ENCODE measurements at regions not wholly inside any gene's neighbourhood (a gene's known extent, or its start where the extent isn't known, plus 50 kb on each side); places are given as distances from the start of the nearest gene placed in this dataset.

DNA sequence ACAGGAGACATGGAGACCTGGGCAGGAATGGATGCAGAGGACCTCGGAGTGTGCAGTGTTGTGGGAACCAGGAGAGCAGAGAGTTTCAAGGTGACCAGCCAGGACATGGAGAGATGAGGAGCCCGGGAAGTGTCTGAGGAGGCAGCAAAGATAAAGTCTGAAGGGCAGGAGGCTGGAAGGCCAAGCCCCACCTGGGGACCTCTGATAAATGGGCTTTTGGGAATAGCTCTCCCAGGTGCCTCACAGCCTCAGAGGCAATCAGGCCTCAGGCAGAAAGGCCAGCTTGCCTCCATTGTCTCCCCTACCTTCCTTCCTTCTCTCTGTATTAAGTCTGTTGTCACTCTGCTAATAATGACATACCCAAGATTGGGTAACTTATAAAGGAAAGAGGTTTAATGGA lies 97.5 kb upstream of the TPM1 start:
- no peak for DNase-seq
- Histone ChIP-seq H3K4me3 (no peak overlapping the region), H3K36me3 (no peaks in the 10 kb centered on the region), H3K27me3 (replicated peaks in 1 of 7) (peaks cover 0 to 31% (median 0%) of the 10 kb centered on the region in 7 donors), H3K4me1 (peaks cover 0 to 20% (median 10%) of the 10 kb centered on the region in 6 donors), H3K9me3 (no peaks in the 10 kb centered on the region), H3K27ac (peak overlapping the region in 1 of 8 donors; percentile 35)
- WGBS, 5 donors, result 80 to 96% (median 83%) methylated on average over 2 of the region's 2 CpGs
- TF ChIP-seq, protein P1, sequence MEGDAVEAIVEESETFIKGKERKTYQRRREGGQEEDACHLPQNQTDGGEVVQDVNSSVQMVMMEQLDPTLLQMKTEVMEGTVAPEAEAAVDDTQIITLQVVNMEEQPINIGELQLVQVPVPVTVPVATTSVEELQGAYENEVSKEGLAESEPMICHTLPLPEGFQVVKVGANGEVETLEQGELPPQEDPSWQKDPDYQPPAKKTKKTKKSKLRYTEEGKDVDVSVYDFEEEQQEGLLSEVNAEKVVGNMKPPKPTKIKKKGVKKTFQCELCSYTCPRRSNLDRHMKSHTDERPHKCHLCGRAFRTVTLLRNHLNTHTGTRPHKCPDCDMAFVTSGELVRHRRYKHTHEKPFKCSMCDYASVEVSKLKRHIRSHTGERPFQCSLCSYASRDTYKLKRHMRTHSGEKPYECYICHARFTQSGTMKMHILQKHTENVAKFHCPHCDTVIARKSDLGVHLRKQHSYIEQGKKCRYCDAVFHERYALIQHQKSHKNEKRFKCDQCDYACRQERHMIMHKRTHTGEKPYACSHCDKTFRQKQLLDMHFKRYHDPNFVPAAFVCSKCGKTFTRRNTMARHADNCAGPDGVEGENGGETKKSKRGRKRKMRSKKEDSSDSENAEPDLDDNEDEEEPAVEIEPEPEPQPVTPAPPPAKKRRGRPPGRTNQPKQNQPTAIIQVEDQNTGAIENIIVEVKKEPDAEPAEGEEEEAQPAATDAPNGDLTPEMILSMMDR (IDR thresholded peaks at IDR 0.05 in 8 of 11, conservative IDR thresholded peaks at IDR 0.05 in 3 of 11), result no peak
- TF ChIP-seq POLR2AphosphoS5 (IDR thresholded peaks at IDR 0.05) (no peak), POLR2A (IDR thresholded peaks at IDR 0.05) (no peak)
- intact Hi-C loops (cut with DNase I; ENCODE audit: low total_unique reads), result no loop called here

DNA sequence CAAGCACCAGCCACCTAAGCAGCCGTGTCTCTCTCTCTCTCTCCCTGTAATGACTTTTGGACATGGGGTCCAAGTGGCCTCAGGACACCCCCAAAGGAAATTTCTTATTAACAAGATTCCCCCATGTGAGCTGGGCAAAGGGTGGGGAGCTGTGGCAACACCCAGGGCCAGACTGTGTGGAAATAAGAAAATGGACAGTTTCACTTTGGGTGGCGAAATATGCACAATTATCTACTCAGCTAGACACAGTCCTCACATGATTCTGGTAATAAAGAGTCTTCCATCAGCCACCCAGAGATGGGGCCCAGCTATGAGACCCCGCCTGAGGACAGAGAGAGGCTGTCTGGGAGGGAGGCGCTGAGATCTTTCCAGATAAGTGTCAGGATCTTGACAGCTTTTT lies 96.8 kb upstream of the TPM1 start:
- Histone ChIP-seq H3K4me1 (peaks cover 0 to 14% (median 5%) of the 10 kb centered on the region in 6 donors), H3K36me3 (no peaks in the 10 kb centered on the region), H3K4me3 (no peak overlapping the region), H3K9me3 (no peaks in the 10 kb centered on the region), H3K27me3 (replicated peaks in 1 of 7) (peaks cover 0 to 38% (median 0%) of the 10 kb centered on the region in 7 donors), H3K27ac (peak overlapping the region in 2 of 8 donors; percentile 15 to 35)
- TF ChIP-seq POLR2A (IDR thresholded peaks at IDR 0.05) (no peak), POLR2AphosphoS5 (IDR thresholded peaks at IDR 0.05) (no peak)
- TF ChIP-seq, protein P1 (IDR thresholded peaks at IDR 0.05 in 8 of 11, conservative IDR thresholded peaks at IDR 0.05 in 3 of 11), result no peak
- 64 to 84% (median 75%) methylated on average over 4 of the region's 4 CpGs for WGBS, 5 donors
- intact Hi-C loops (cut with DNase I; ENCODE audit: low total_unique reads), result no loop called here
- DNase-seq, result no peak

DNA sequence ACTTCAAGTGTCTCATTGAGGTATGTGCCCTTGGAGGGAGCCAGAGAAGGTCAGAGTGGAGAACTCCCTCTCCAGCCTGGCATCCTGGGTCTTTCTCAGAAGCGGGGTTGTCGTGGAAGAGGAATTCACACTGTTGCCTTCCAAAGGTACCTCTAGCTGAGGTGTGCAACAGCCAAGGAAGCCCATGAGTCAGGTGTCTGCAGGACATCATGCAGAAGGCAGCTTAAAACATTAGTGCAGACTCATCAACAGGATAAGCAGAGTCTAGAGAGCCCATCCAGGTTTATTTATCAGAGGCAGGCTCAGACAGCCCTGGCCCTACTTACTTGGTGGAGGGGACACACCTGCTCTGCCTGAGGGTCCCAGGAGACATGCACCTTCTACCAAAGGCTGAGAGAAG lies 95.6 kb upstream of the TPM1 start:
- DNase-seq, result no peak
- intact Hi-C loops (cut with DNase I; ENCODE audit: low total_unique reads), result no loop called here
- H3K27me3 ChIP-seq (replicated peaks in 1 of 7), result peaks cover 0 to 49% (median 0%) of the 10 kb centered on the region in 7 donors
- TF ChIP-seq, protein P1 (IDR thresholded peaks at IDR 0.05 in 8 of 11, conservative IDR thresholded peaks at IDR 0.05 in 3 of 11), result no peak
- TF ChIP-seq POLR2A (IDR thresholded peaks at IDR 0.05), result no peak
- no peak for TF ChIP-seq POLR2AphosphoS5 (IDR thresholded peaks at IDR 0.05)
- peaks cover 0 to 6% (median 0%) of the 10 kb centered on the region in 6 donors for H3K4me1 ChIP-seq
- WGBS, 5 donors, result 93 to 100% (median 97%) methylated on average over 2 of the region's 2 CpGs
- no peak overlapping the region for H3K27ac ChIP-seq
- no peaks in the 10 kb centered on the region for H3K9me3 ChIP-seq
- no peaks in the 10 kb centered on the region for H3K36me3 ChIP-seq
- no peak overlapping the region for H3K4me3 ChIP-seq

DNA sequence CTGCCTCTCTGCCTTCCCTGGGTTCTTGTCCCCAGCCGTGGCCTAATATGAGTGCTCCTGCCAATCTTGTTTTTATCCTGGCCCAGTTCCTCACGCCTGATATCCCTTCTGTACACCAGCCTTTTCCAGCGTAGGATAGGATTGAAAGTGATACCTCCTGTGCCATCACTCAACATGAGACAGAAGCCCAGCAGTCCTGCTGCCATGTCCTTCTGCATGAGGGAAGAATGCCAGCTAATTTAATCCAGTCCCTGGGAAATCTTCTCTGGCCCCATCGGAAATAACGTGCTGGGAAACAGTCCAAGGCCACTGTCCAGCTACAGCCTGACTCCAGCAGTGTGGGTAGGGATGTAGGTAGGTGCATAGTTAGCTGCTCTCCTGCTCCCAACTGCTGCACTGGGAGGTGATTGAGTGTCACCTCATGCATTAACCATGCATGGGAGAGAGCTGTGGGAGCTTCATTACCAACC lies 92.0 kb upstream of the TPM1 start:
- H3K27ac ChIP-seq, result no peak overlapping the region
- 66 to 84% (median 70%) methylated on average over 5 of the region's 5 CpGs for whole genome bisulfite sequencing, 5 donors
- no peak overlapping the region for H3K4me3 ChIP-seq
- no peaks in the 10 kb centered on the region for H3K36me3 ChIP-seq
- no peak for DNase-seq
- TF ChIP-seq POLR2AphosphoS5 (IDR thresholded peaks at IDR 0.05) (no peak), POLR2A (IDR thresholded peaks at IDR 0.05) (no peak)
- TF ChIP-seq, protein P1 (IDR thresholded peaks at IDR 0.05 in 8 of 11, conservative IDR thresholded peaks at IDR 0.05 in 3 of 11), result no peak
- no peaks in the 10 kb centered on the region for H3K9me3 ChIP-seq
- peaks cover 0 to 68% (median 5%) of the 10 kb centered on the region in 7 donors for H3K27me3 ChIP-seq (replicated peaks in 1 of 7)
- peaks cover 0 to 6% (median 0%) of the 10 kb centered on the region in 6 donors for H3K4me1 ChIP-seq
- intact Hi-C loops (cut with DNase I; ENCODE audit: low total_unique reads), result no loop called here
